ENCODE measurements at regions not wholly inside any gene's neighbourhood (a gene's known extent, or its start where the extent isn't known, plus 50 kb on each side); places are given as distances from the start of the nearest gene placed in this dataset.

DNA sequence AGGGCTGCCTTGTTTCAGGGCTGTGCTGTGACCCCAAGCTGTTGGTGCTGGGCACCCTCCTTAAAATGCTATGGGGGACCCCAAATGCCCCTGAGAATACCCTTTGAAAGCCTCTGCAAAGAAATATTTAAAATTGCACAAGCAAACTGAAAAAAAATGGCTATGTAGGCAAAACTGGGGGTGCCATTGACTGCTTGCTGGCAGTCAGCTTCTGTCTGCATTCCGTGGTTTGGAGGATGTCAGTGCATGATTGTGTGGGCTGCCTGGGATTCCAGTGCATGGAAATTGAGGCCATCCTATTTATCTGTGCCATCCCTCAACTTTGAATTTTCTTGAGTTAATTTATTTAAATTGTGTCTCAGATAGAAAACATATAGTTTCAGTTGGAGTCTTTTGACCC, 113.7 kb upstream of the RTL1 start:
- TF ChIP-seq, protein P1, sequence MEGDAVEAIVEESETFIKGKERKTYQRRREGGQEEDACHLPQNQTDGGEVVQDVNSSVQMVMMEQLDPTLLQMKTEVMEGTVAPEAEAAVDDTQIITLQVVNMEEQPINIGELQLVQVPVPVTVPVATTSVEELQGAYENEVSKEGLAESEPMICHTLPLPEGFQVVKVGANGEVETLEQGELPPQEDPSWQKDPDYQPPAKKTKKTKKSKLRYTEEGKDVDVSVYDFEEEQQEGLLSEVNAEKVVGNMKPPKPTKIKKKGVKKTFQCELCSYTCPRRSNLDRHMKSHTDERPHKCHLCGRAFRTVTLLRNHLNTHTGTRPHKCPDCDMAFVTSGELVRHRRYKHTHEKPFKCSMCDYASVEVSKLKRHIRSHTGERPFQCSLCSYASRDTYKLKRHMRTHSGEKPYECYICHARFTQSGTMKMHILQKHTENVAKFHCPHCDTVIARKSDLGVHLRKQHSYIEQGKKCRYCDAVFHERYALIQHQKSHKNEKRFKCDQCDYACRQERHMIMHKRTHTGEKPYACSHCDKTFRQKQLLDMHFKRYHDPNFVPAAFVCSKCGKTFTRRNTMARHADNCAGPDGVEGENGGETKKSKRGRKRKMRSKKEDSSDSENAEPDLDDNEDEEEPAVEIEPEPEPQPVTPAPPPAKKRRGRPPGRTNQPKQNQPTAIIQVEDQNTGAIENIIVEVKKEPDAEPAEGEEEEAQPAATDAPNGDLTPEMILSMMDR (IDR thresholded peaks at IDR 0.05) = no peak
- TF ChIP-seq POLR2A (IDR thresholded peaks at IDR 0.05) = no peak
